ENCODE measurements at regions not wholly inside any gene's neighbourhood (a gene's known extent, or its start where the extent isn't known, plus 50 kb on each side); places are given as distances from the start of the nearest gene placed in this dataset.
A peak's percentile ranks its signal among the peaks of the same experiment; 100 is the strongest.
"Not testable (repeated sequence)": the region's sequence is repeated elsewhere in the genome, so short reads cannot be mapped to it uniquely, and the experiment has no call there.

GRCh38 chr1:60657926-60658325, 424.4 kb upstream of the NFIA start:
- Histone ChIP-seq H3K9me3 (ENCODE audit: control insufficient read depth, low read length) (no peaks in the 10 kb centered on the region), H3K36me3 (ENCODE audit: control insufficient read depth, insufficient read depth, low read length) (no peaks in the 10 kb centered on the region), H3K27ac (ENCODE audit: low read depth, low read length) (no peak overlapping the region), H3K4me3 (ENCODE audit: low read length) (no peak overlapping the region), H3K9ac (ENCODE audit: extremely low read depth, low read length, poor library complexity, severe bottlenecking) (no peak overlapping the region), H3K27me3 (ENCODE audit: control insufficient read depth, insufficient read depth, low read length, poor library complexity, severe bottlenecking) (no peaks in the 10 kb centered on the region), H3K4me1 (ENCODE audit: control insufficient read depth, insufficient read depth, low read length) (no peaks in the 10 kb centered on the region)
- Mint-ChIP-seq H3K36me3 (ENCODE audit: low read depth) (no peaks in the 10 kb centered on the region), H3K27ac (no peak overlapping the region), H3K4me3 (no peak overlapping the region), H3K27me3 (ENCODE audit: insufficient read depth) (no peaks in the 10 kb centered on the region), H3K4me1 (no peaks in the 10 kb centered on the region), H3K9me3 (no peaks in the 10 kb centered on the region)
- 74 to 90% methylated on average over 3 to 4 of the region's 4 CpGs for WGBS, 2 experiments (ENCODE audit: insufficient coverage in 1 of 2, insufficient read length in 1 of 2)
- DNase-seq: no peak
- no peak for TF ChIP-seq CTCF (conservative IDR thresholded peaks at IDR 0.05)

GRCh38 chr1:60655679-60656355, 426.5 kb upstream of the NFIA start:
- WGBS, 2 experiments (ENCODE audit: insufficient coverage in 1 of 2, insufficient read length in 1 of 2): 96 to 100% methylated on average over 1 to 2 of the region's 2 CpGs
- no peak overlapping the region for H3K9ac ChIP-seq (ENCODE audit: extremely low read depth, low read length, poor library complexity, severe bottlenecking)

GRCh38 chr1:60640033-60640551, 442.3 kb upstream of the NFIA start:
- WGBS, 2 experiments (ENCODE audit: insufficient coverage in 1 of 2, insufficient read length in 1 of 2): 92 to 95% methylated on average over 21 to 31 of the region's 32 CpGs
- not testable (repeated sequence) for H3K4me3 ChIP-seq (ENCODE audit: low read length); H3K36me3 Mint-ChIP-seq (ENCODE audit: low read depth); H3K4me1 Mint-ChIP-seq; H3K27ac ChIP-seq (ENCODE audit: low read depth, low read length); H3K4me1 ChIP-seq (ENCODE audit: control insufficient read depth, insufficient read depth, low read length); H3K27me3 ChIP-seq (ENCODE audit: control insufficient read depth, insufficient read depth, low read length, poor library complexity, severe bottlenecking); H3K9me3 Mint-ChIP-seq; DNase-seq; H3K9ac ChIP-seq (ENCODE audit: extremely low read depth, low read length, poor library complexity, severe bottlenecking); H3K27me3 Mint-ChIP-seq (ENCODE audit: insufficient read depth); H3K9me3 ChIP-seq (ENCODE audit: control insufficient read depth, low read length); H3K36me3 ChIP-seq (ENCODE audit: control insufficient read depth, insufficient read depth, low read length)
- peak overlapping the region; percentile 38 for H3K4me3 Mint-ChIP-seq
- peak overlapping the region; percentile 52 for H3K27ac Mint-ChIP-seq

More at GRCh38 chr1:60655679-60656355, 426.5 kb upstream of the NFIA start:
- Mint-ChIP-seq H3K27me3 (ENCODE audit: insufficient read depth) (no peaks in the 10 kb centered on the region), H3K27ac (no peak overlapping the region), H3K4me1 (no peaks in the 10 kb centered on the region), H3K36me3 (ENCODE audit: low read depth) (no peaks in the 10 kb centered on the region), H3K4me3 (no peak overlapping the region), H3K9me3 (no peaks in the 10 kb centered on the region)
- Histone ChIP-seq H3K27ac (ENCODE audit: low read depth, low read length) (no peak overlapping the region), H3K27me3 (ENCODE audit: control insufficient read depth, insufficient read depth, low read length, poor library complexity, severe bottlenecking) (no peaks in the 10 kb centered on the region), H3K36me3 (ENCODE audit: control insufficient read depth, insufficient read depth, low read length) (no peaks in the 10 kb centered on the region), H3K4me1 (ENCODE audit: control insufficient read depth, insufficient read depth, low read length) (no peaks in the 10 kb centered on the region), H3K9me3 (ENCODE audit: control insufficient read depth, low read length) (no peaks in the 10 kb centered on the region), H3K4me3 (ENCODE audit: low read length) (no peak overlapping the region)
- no peak for TF ChIP-seq CTCF (conservative IDR thresholded peaks at IDR 0.05)
- no peak for DNase-seq

GRCh38 chr1:60639287-60639686, 443.1 kb upstream of the NFIA start:
- Mint-ChIP-seq H3K4me1 (no peaks in the 10 kb centered on the region), H3K36me3 (ENCODE audit: low read depth) (no peaks in the 10 kb centered on the region), H3K27me3 (ENCODE audit: insufficient read depth) (no peaks in the 10 kb centered on the region), H3K27ac (no peak overlapping the region), H3K9me3 (peaks cover 2% of the 10 kb centered on the region), H3K4me3 (no peak overlapping the region)
- no peaks in the 10 kb centered on the region for H3K36me3 ChIP-seq (ENCODE audit: control insufficient read depth, insufficient read depth, low read length)
- no peaks in the 10 kb centered on the region for H3K9me3 ChIP-seq (ENCODE audit: control insufficient read depth, low read length)
- no peak overlapping the region for H3K9ac ChIP-seq (ENCODE audit: extremely low read depth, low read length, poor library complexity, severe bottlenecking)
- H3K27ac ChIP-seq (ENCODE audit: low read depth, low read length): no peak overlapping the region
- TF ChIP-seq CTCF (conservative IDR thresholded peaks at IDR 0.05): no peak
- H3K4me3 ChIP-seq (ENCODE audit: low read length): no peak overlapping the region
- DNase-seq: no peak
- H3K4me1 ChIP-seq (ENCODE audit: control insufficient read depth, insufficient read depth, low read length): no peaks in the 10 kb centered on the region
- no peaks in the 10 kb centered on the region for H3K27me3 ChIP-seq (ENCODE audit: control insufficient read depth, insufficient read depth, low read length, poor library complexity, severe bottlenecking)
